Ascending aorta (tissue), 2 donors: ENCODE measurements at regions not wholly inside any gene's neighbourhood (a gene's known extent, or its start where the extent isn't known, plus 50 kb on each side); places are given as distances from the start of the nearest gene placed in this dataset.
"Not testable (repeated sequence)": the region's sequence is repeated elsewhere in the genome, so short reads cannot be mapped to it uniquely, and the experiment has no call there.

Experiments
- DNase-seq, 2 donors: peaks; one replicate each; pipeline ENCODE4 v3.0.0-alpha.2; 2019; ENCODE audit warnings: low spot score in 2 of 2
- H3K27ac ChIP-seq, 2 donors: fragments of 200-600 bp; sonication (generic); one replicate each; pipeline ENCODE4 v1.5.1; 2016 to 2017; ENCODE audit warnings: mild to moderate bottlenecking in 1 of 2
- H3K27me3 ChIP-seq: fragments of 200-600 bp; sonication (generic); one replicate; pipeline ENCODE4 v1.5.1; 2017
- H3K36me3 ChIP-seq, 2 donors: fragments of 200-600 bp; sonication (generic); one replicate each; pipeline ENCODE4 v1.5.1; 2016
- H3K4me1 ChIP-seq, 2 donors: fragments of 200-600 bp; sonication (generic); one replicate each; pipeline ENCODE4 v1.5.1; 2016 to 2017; ENCODE audit warnings: mild to moderate bottlenecking in 1 of 2
- H3K4me3 ChIP-seq, 2 donors: fragments of 200-600 bp; sonication (generic); one replicate each; pipeline ENCODE4 v1.5.1; 2016 to 2017; ENCODE audit warnings: mild to moderate bottlenecking in 1 of 2
- H3K9me3 ChIP-seq, 2 donors: fragments of 200-600 bp; sonication (generic); one replicate each; pipeline ENCODE4 v1.5.1; 2016
- intact Hi-C: fragments of 100-400 bp; cut with DNase I; formaldehyde crosslinking; loops from one replicate; pipeline ENCODE4 v1.15.1; 2023
- TF ChIP-seq, protein P1 (sequence below), 3 experiments: fragments of 200-600 bp in 2 of 3; fragments of 450-650 bp in 1 of 3; sonication (generic) in 2 of 3; IDR thresholded peaks; one replicate each; pipeline ENCODE4 v1.5.1; 2016 to 2019; ENCODE audit warnings: antibody characterized with exemption in 3 of 3, mild to moderate bottlenecking in 1 of 3, moderate library complexity in 1 of 3

DNA sequence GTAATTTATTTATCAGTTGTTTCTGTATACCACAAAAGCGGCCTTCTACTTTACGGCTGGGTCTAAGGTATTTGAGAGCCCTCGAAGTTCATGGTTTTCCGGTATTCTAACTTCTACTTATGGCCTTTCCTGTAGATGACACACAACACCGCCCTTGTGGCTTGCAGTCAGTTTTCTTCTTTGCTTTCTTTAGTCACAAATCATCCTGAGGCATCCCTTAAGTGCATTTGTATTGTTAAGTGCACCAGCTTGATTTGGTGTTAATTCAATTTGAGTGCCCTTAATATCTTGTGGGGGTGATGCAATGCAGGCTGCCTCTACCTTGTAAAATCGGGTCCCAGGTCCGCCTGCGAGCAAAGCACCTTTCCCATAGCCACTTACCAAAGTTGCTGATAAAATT, 511.9 kb downstream of the CCDC171 start:
- H3K9me3 ChIP-seq = no peaks in the 10 kb centered on the region
- no peak for DNase-seq
- H3K27ac ChIP-seq = no peak overlapping the region
- TF ChIP-seq, protein P1, sequence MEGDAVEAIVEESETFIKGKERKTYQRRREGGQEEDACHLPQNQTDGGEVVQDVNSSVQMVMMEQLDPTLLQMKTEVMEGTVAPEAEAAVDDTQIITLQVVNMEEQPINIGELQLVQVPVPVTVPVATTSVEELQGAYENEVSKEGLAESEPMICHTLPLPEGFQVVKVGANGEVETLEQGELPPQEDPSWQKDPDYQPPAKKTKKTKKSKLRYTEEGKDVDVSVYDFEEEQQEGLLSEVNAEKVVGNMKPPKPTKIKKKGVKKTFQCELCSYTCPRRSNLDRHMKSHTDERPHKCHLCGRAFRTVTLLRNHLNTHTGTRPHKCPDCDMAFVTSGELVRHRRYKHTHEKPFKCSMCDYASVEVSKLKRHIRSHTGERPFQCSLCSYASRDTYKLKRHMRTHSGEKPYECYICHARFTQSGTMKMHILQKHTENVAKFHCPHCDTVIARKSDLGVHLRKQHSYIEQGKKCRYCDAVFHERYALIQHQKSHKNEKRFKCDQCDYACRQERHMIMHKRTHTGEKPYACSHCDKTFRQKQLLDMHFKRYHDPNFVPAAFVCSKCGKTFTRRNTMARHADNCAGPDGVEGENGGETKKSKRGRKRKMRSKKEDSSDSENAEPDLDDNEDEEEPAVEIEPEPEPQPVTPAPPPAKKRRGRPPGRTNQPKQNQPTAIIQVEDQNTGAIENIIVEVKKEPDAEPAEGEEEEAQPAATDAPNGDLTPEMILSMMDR (IDR thresholded peaks at IDR 0.05) = no peak
- no peaks in the 10 kb centered on the region for H3K4me1 ChIP-seq
- intact Hi-C loops = no loop called here
- H3K36me3 ChIP-seq = no peaks in the 10 kb centered on the region
- H3K27me3 ChIP-seq = no peaks in the 10 kb centered on the region
- no peak overlapping the region for H3K4me3 ChIP-seq

- H3K36me3 ChIP-seq, intact Hi-C loops, H3K4me3 ChIP-seq, DNase-seq, H3K4me1 ChIP-seq, H3K27me3 ChIP-seq, H3K9me3 ChIP-seq, H3K27ac ChIP-seq: not testable (repeated sequence)
These were observed 513.4 kb downstream of the CCDC171 start for GRCh38 chr9:16066201-16066600.

DNA sequence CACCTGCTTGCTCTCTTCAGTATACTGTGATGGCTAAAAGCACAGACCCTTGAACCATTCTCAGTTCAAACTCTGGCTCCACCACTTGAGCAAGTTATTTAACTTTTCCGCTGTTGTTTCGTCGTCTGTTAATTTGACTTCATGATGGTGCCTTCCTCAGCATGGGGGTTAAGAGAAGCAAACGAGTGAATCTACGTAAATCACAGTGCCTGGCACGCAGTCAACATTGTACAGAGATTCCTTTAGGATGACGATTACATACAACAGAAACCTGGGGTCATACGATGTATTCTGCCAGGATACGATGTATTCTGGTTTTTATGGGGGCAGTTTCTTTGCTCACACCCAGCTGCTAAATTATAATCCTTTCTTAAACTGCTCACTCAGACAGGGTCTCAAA, 515.6 kb downstream of the CCDC171 start:
- TF ChIP-seq, protein P1 (IDR thresholded peaks at IDR 0.05) = no peak
- no peaks in the 10 kb centered on the region for H3K27me3 ChIP-seq
- no peak overlapping the region for H3K27ac ChIP-seq
- H3K36me3 ChIP-seq = no peaks in the 10 kb centered on the region
- H3K9me3 ChIP-seq = no peaks in the 10 kb centered on the region
- intact Hi-C loops = no loop called here
- H3K4me1 ChIP-seq = no peaks in the 10 kb centered on the region
- no peak overlapping the region for H3K4me3 ChIP-seq
- DNase-seq = no peak

- Histone ChIP-seq H3K27me3 (no peaks in the 10 kb centered on the region), H3K4me1 (no peaks in the 10 kb centered on the region), H3K4me3 (no peak overlapping the region), H3K27ac (no peak overlapping the region), H3K9me3 (no peaks in the 10 kb centered on the region), H3K36me3 (no peaks in the 10 kb centered on the region)
- intact Hi-C loops = no loop called here
- no peak for DNase-seq
- TF ChIP-seq, protein P1 (IDR thresholded peaks at IDR 0.05) = no peak
These were observed 516.4 kb downstream of the CCDC171 start for GRCh38 chr9:16069249-16069648.

GRCh38 chr9:16069671-16070454, 517.0 kb downstream of the CCDC171 start:
- no peaks in the 10 kb centered on the region for H3K27me3 ChIP-seq
- DNase-seq = no peak
- no peak overlapping the region for H3K27ac ChIP-seq
- TF ChIP-seq, protein P1 (IDR thresholded peaks at IDR 0.05) = no peak
- H3K9me3 ChIP-seq = no peaks in the 10 kb centered on the region
- H3K36me3 ChIP-seq = no peaks in the 10 kb centered on the region
- H3K4me1 ChIP-seq = no peaks in the 10 kb centered on the region
- intact Hi-C loops = no loop called here
- H3K4me3 ChIP-seq = no peak overlapping the region

DNA sequence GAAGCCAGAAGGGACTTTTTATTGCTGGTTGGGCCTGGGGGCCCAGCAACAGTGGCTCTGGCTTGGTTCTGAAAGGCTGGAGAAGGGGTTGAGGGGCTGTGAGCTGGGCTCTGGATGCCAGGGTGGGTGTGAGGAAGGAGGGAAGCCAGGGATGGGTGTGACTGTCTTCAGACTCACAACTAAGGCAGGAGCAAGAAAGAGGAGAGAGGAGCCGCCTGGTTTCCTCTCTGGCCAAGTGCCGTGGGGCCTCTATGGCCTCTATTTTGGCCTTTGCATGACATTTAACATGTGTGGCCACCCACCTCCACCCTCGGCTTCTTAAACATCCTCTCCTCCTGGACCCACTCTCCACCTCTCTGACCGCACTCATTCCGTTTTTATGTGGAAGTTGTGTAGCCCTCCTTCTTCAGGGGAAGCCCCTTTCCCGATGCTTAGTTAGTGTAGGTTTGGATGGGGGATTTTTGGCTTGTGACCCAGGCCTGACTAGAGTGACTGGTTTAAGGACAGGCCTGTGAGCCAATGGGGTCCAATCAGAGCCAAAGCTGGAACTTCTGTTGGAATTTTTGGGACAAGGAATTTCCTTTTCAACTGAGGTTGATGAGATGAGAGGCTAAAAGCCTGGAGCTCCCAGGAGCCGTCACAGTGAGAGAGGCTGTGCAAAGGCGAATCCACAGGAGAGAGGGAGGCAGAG, 517.8 kb downstream of the CCDC171 start:
- H3K27me3 ChIP-seq = no peaks in the 10 kb centered on the region
- no peak overlapping the region for H3K27ac ChIP-seq
- intact Hi-C loops = no loop called here
- no peaks in the 10 kb centered on the region for H3K4me1 ChIP-seq
- H3K4me3 ChIP-seq = no peak overlapping the region
- no peaks in the 10 kb centered on the region for H3K36me3 ChIP-seq
- TF ChIP-seq, protein P1 (IDR thresholded peaks at IDR 0.05) = no peak
- DNase-seq = no peak
- H3K9me3 ChIP-seq = no peaks in the 10 kb centered on the region
